ENCODE measurements at regions not wholly inside any gene's neighbourhood (a gene's known extent, or its start where the extent isn't known, plus 50 kb on each side); places are given as distances from the start of the nearest gene placed in this dataset.

DNA sequence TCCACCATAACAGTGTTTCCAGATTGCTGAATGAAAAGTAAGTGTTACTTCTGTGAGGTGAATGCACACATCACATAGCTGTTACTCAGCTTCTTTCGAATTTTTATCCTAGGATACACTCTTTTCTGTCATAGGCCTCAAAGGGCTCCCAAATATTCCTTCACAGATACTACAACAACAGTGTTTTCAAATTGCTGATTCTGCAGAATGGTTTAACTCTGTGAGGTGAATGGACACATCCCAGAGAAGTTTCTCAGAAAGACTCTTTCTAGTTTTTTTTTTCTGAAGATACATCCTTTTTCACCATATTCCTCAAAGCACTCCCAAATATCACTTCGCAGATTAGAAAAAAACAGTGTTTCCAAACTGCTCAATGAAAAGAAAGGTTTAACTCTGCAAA is 221.1 kb downstream of the OR4A5 start:
- Histone ChIP-seq H3K27ac (ENCODE audit: insufficient read length, low read depth, low read length) (no peak overlapping the region), H3K9ac (ENCODE audit: extremely low read depth, insufficient read length, low read length) (no peak overlapping the region), H3K4me1 (ENCODE audit: insufficient read depth, low read length) (no peaks in the 10 kb centered on the region), H4K5ac (ENCODE audit: insufficient read length, low read depth, low read length) (no peak overlapping the region), H3K27me3 (ENCODE audit: insufficient read depth, low read length) (no peaks in the 10 kb centered on the region), H3K23ac (ENCODE audit: insufficient read length, low read depth, low read length) (no peak overlapping the region), H2BK120ac (ENCODE audit: low read depth, low read length, poor library complexity, severe bottlenecking) (no peak overlapping the region), H3T11ph (ENCODE audit: low read length) (no peak overlapping the region), H3K4ac (ENCODE audit: low read depth, low read length) (no peak overlapping the region), H2BK12ac (ENCODE audit: insufficient read length, low read depth, low read length) (no peak overlapping the region), H4K20me1 (ENCODE audit: control insufficient read depth, insufficient read depth, insufficient read length) (no peaks in the 10 kb centered on the region), H2AK5ac (ENCODE audit: insufficient read length, low read length) (no peak overlapping the region), H2BK20ac (ENCODE audit: low read depth, low read length, poor library complexity, severe bottlenecking) (no peak overlapping the region), H2AFZ (ENCODE audit: low read length) (no peak overlapping the region), H3K18ac (ENCODE audit: insufficient read length, low read depth, low read length) (no peak overlapping the region), H3K14ac (ENCODE audit: insufficient read depth, low read length) (no peak overlapping the region), H3K79me2 (ENCODE audit: insufficient read depth, low read length) (no peaks in the 10 kb centered on the region), H4K8ac (replicated peaks; ENCODE audit: insufficient read length, low read depth, low read length) (no peak overlapping the region), H2BK5ac (ENCODE audit: insufficient read length, low read length) (no peak overlapping the region), H3K56ac (ENCODE audit: insufficient read length, low read depth, low read length) (no peak overlapping the region), H3K4me2 (ENCODE audit: insufficient read depth, insufficient read length, low read length) (no peak overlapping the region), H3K23me2 (ENCODE audit: insufficient read length, low read depth, low read length, poor library complexity, severe bottlenecking) (no peaks in the 10 kb centered on the region), H4K91ac (ENCODE audit: insufficient read length, low read depth, low read length) (no peak overlapping the region), H3K9me3 (ENCODE audit: control insufficient read depth, low read depth, low read length) (peaks cover 96% of the 10 kb centered on the region), H3K79me1 (ENCODE audit: insufficient read depth, low read depth, low read length, poor library complexity, severe bottlenecking) (no peaks in the 10 kb centered on the region), H2BK15ac (ENCODE audit: low read depth, low read length) (no peak overlapping the region)
- Mint-ChIP-seq H3K27me3 (ENCODE audit: low read depth) (no peaks in the 10 kb centered on the region), H3K27ac (no peak overlapping the region), H3K4me1 (no peaks in the 10 kb centered on the region), H3K9me3 (peaks cover 97 to 100% of the 10 kb centered on the region in 2 experiments), H3K36me3 (ENCODE audit: insufficient read depth in 1 of 3, low read depth in 3 of 3) (peaks cover 0 to 41% (median 2%) of the 10 kb centered on the region in 3 experiments; a peak in 4 of 7 replicates), H3K4me3 (no peak overlapping the region)
- no CpG with 5 or more reads among the region's 2 CpGs for WGBS (ENCODE audit: extremely low coverage, insufficient read length, low lambda C conversion rate)
- DNase-seq: no peak
- TF ChIP-seq, protein P1, sequence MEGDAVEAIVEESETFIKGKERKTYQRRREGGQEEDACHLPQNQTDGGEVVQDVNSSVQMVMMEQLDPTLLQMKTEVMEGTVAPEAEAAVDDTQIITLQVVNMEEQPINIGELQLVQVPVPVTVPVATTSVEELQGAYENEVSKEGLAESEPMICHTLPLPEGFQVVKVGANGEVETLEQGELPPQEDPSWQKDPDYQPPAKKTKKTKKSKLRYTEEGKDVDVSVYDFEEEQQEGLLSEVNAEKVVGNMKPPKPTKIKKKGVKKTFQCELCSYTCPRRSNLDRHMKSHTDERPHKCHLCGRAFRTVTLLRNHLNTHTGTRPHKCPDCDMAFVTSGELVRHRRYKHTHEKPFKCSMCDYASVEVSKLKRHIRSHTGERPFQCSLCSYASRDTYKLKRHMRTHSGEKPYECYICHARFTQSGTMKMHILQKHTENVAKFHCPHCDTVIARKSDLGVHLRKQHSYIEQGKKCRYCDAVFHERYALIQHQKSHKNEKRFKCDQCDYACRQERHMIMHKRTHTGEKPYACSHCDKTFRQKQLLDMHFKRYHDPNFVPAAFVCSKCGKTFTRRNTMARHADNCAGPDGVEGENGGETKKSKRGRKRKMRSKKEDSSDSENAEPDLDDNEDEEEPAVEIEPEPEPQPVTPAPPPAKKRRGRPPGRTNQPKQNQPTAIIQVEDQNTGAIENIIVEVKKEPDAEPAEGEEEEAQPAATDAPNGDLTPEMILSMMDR (conservative IDR thresholded peaks at IDR 0.05): no peak
